ENCODE measurements at regions not wholly inside any gene's neighbourhood (a gene's known extent, or its start where the extent isn't known, plus 50 kb on each side); places are given as distances from the start of the nearest gene placed in this dataset.

DNA sequence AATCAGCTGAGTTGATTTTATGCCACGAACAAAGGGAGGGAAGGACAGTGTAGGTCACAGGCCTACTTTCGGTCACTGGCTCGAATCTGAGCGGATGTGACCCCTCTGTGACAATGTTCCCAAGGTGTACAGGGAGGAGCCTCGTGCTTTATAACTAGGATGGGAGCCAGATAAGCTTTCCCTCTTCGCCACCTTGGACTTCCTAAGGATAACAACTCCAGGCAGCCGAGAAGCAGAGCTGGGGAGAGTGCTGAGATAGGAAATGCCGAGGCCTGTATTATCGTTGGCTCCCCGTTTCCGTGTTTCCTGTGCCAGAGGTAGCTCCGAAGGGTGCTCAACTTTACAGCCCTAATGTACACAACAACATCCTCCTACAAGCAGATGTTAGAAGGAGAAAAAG is 217.8 kb upstream of the IRX3 start:
- Histone ChIP-seq H3K27me3 (no peaks in the 10 kb centered on the region), H3K4me3 (no peak overlapping the region), H3K27ac (peak overlapping the region in 1 of 2 donors; percentile 15), H3K4me1 (peaks cover 12% of the 10 kb centered on the region), H3K36me3 (ENCODE audit: low read depth, missing control alignments) (no peaks in the 10 kb centered on the region), H3K9me3 (no peaks in the 10 kb centered on the region)
- 57 to 64% methylated on average over 12 of the region's 12 CpGs for WGBS, 2 donors
- intact Hi-C loops (cut with DNase I; ENCODE audit: low total_unique reads) = no loop called here
- DNase-seq = no peak
- TF ChIP-seq POLR2A (IDR thresholded peaks at IDR 0.05) = no peak
- TF ChIP-seq, protein P1, sequence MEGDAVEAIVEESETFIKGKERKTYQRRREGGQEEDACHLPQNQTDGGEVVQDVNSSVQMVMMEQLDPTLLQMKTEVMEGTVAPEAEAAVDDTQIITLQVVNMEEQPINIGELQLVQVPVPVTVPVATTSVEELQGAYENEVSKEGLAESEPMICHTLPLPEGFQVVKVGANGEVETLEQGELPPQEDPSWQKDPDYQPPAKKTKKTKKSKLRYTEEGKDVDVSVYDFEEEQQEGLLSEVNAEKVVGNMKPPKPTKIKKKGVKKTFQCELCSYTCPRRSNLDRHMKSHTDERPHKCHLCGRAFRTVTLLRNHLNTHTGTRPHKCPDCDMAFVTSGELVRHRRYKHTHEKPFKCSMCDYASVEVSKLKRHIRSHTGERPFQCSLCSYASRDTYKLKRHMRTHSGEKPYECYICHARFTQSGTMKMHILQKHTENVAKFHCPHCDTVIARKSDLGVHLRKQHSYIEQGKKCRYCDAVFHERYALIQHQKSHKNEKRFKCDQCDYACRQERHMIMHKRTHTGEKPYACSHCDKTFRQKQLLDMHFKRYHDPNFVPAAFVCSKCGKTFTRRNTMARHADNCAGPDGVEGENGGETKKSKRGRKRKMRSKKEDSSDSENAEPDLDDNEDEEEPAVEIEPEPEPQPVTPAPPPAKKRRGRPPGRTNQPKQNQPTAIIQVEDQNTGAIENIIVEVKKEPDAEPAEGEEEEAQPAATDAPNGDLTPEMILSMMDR (IDR thresholded peaks at IDR 0.05) = no peak

DNA sequence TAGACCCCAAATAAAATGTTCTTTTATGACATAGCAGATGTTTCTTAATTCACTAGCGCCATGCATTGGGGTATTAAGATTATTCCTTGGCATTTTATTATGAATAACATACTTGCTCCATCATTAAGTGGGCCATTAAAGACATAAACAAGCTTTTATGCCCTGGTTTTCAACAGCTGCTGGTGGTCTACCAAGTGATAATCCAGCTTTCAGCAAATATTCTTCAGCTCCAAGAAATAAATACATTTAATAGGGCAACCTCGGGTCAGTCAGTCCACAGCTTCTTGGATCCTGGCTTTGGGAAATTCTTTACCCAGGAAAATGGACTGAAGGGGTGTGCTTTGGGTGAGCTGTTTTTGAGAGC is 217.3 kb upstream of the IRX3 start:
- no peak overlapping the region for H3K4me3 ChIP-seq
- H3K27ac ChIP-seq = peak overlapping the region in 1 of 2 donors; percentile 15
- WGBS, 2 donors = 77 to 80% methylated on average over 2 of the region's 2 CpGs
- intact Hi-C loops (cut with DNase I; ENCODE audit: low total_unique reads) = no loop called here
- no peaks in the 10 kb centered on the region for H3K27me3 ChIP-seq
- no peak for DNase-seq
- no peaks in the 10 kb centered on the region for H3K9me3 ChIP-seq
- peaks cover 12% of the 10 kb centered on the region for H3K4me1 ChIP-seq
- no peaks in the 10 kb centered on the region for H3K36me3 ChIP-seq (ENCODE audit: low read depth, missing control alignments)
- no peak for TF ChIP-seq POLR2A (IDR thresholded peaks at IDR 0.05)
- TF ChIP-seq, protein P1 (IDR thresholded peaks at IDR 0.05) = no peak

DNA sequence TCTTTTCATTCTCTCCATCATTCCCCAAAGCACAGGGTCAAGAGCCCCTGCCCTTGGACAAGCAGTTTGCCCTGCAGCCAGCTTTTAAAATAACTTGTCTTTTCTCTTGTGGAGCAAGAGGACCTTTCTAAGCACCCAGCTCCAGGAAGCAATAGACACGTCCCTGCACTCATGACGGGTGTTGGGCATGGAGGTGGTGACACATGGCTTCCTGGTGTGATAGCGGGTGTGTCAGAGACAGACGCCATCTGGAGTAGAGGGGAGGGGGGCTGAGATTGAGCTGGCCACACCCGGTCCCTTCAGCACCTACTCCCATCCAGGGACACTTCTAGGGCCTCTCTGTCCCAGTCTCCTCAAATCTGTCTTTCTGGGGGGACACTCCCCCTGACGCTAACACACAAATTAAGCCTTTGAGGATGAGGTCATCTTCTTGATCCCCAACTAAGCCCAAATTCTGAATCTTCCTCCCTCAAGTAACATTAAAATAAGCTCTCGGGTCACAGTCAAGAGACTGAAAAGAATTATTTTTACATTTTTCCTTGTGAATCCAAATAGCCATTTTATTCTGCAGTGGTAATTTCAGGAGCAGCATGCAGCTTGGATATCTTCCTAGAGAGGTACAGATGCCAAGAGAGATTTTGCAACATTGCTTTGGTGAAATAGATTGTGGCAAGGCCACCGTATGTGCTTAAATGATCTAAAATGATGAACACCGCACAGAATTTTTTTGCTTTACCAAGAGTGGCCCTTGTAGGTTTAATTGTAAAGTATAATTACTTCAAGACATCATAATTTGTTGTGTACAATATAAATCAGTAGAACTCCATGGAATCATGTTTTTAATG is 216.6 kb upstream of the IRX3 start:
- TF ChIP-seq POLR2A (IDR thresholded peaks at IDR 0.05) = no peak
- TF ChIP-seq, protein P1 (IDR thresholded peaks at IDR 0.05) = no peak
- Histone ChIP-seq H3K36me3 (ENCODE audit: low read depth, missing control alignments) (no peaks in the 10 kb centered on the region), H3K4me1 (peaks cover 12% of the 10 kb centered on the region), H3K4me3 (no peak overlapping the region), H3K27ac (no peak overlapping the region), H3K9me3 (no peaks in the 10 kb centered on the region), H3K27me3 (no peaks in the 10 kb centered on the region)
- intact Hi-C loops (cut with DNase I; ENCODE audit: low total_unique reads) = no loop called here
- WGBS, 2 donors = 75 to 76% methylated on average over 9 of the region's 9 CpGs
- no peak for DNase-seq

DNA sequence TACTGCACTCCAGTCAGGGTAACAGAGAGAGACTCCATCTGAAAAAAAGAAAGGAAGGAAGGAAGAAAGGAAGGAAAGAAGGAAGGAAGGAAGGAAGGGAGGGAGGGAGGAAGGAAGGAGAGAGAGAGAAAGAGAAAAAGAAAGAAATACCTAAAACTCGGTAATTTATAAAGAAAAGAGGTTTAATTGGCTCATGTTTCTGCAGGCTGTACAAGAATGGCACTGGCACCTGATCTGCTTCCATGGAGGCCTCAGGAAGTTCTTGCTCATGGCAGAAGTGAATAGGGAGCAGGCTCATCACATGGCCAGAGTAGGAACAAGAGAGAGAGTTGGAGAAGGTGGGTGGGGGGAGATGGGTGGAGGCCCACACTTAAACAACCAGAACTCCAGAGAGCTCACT is 215.2 kb upstream of the IRX3 start:
- TF ChIP-seq, protein P1 (IDR thresholded peaks at IDR 0.05) = no peak
- TF ChIP-seq POLR2A (IDR thresholded peaks at IDR 0.05) = no peak
- Histone ChIP-seq H3K4me3 (no peak overlapping the region), H3K27ac (no peak overlapping the region), H3K9me3 (no peaks in the 10 kb centered on the region), H3K27me3 (no peaks in the 10 kb centered on the region), H3K4me1 (peaks cover 12% of the 10 kb centered on the region), H3K36me3 (ENCODE audit: low read depth, missing control alignments) (no peaks in the 10 kb centered on the region)
- 93 to 100% methylated on average over 1 of the region's 1 CpG for WGBS, 2 donors
- no peak for DNase-seq
- intact Hi-C loops (cut with DNase I; ENCODE audit: low total_unique reads) = no loop called here

DNA sequence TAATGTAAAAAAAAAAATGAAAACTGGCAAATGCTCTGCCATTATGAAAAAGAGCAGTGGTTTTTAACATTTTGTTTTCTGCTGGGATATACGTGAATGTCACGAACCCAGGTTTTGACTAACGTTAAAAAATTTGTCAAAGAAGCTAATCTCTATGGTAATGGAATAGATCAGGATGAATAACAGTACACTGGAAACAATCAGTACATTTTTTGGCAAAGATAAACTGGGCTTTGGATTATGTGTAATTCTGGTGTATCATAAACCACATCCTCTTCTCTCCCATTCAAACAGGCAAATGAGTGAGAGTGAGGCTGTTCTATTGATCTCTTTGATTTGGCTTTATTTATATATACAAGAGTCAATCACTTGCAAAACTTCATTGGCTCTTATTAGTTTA is 207.0 kb upstream of the IRX3 start:
- DNase-seq = no peak
- H3K27me3 ChIP-seq = no peaks in the 10 kb centered on the region
- WGBS, 2 donors = 85 to 91% methylated on average over 3 of the region's 3 CpGs
- intact Hi-C loops (cut with DNase I; ENCODE audit: low total_unique reads) = no loop called here
- no peak for TF ChIP-seq POLR2A (IDR thresholded peaks at IDR 0.05)
- TF ChIP-seq, protein P1 (IDR thresholded peaks at IDR 0.05) = no peak
- no peaks in the 10 kb centered on the region for H3K4me1 ChIP-seq
- no peaks in the 10 kb centered on the region for H3K36me3 ChIP-seq (ENCODE audit: low read depth, missing control alignments)
- H3K4me3 ChIP-seq = no peak overlapping the region
- H3K27ac ChIP-seq = no peak overlapping the region
- H3K9me3 ChIP-seq = no peaks in the 10 kb centered on the region
